GM12891 (cell line): ENCODE measurements at regions not wholly inside any gene's neighbourhood (a gene's known extent, or its start where the extent isn't known, plus 50 kb on each side); places are given as distances from the start of the nearest gene placed in this dataset.

ENCODE experiments used
- POLR2A ChIP-seq: IDR thresholded peaks from 2 replicates; pipeline ENCODE4 v1.6.1; 2011; ENCODE audit warnings: low read depth, low read length, control low read depth
- POLR2AphosphoS5 ChIP-seq: IDR thresholded peaks from 2 replicates; pipeline ENCODE4 v1.6.1; 2011; ENCODE audit warnings: low read depth, low read length, control low read depth
- SPI1 ChIP-seq: IDR thresholded peaks from 2 replicates; pipeline ENCODE4 v1.6.1; 2011; ENCODE audit warnings: low read depth, low read length, control low read depth
- TAF1 ChIP-seq: IDR thresholded peaks from 2 replicates; pipeline ENCODE4 v1.6.1; 2011; ENCODE audit warnings: low read depth, low read length, control low read depth

DNA sequence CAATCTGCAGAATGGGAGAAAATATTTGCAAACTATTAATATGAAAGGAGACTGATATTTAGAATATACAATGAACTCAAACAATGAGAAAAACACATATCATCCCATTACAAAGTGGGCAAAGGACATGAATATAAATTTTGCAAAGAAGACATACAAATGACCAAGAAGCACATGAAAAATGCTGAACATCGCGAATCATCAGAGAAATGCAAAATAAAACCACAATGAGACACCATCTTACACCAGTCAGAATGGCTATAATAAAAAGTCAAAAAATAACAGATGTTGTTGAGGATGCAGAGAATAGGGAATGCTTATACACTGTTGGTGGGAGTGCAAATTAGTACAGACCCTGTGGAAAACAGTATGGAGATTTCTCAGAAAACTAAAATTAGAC is 83.6 kb downstream of the RAP2B start:
- no peak for TF ChIP-seq POLR2A
- TF ChIP-seq TAF1 = no peak
- no peak for TF ChIP-seq POLR2AphosphoS5
- TF ChIP-seq SPI1 = no peak
